Karpas-422 (cell line): ENCODE measurements at regions not wholly inside any gene's neighbourhood (a gene's known extent, or its start where the extent isn't known, plus 50 kb on each side); places are given as distances from the start of the nearest gene placed in this dataset.

Experiments used
- DNase-seq: peaks from one replicate; pipeline ENCODE4 v3.0.0-alpha.2; 2015
- H2AFZ ChIP-seq: fragments of 200-600 bp; sonication (generic); 2 replicates; pipeline ENCODE4 v1.6.1; 2014; ENCODE audit warnings: antibody characterized with exemption, low read length, mixed read lengths
- H3K27ac ChIP-seq: fragments of 200-600 bp; sonication (generic); 2 replicates; pipeline ENCODE4 v1.5.1; 2014; ENCODE audit warnings: mild to moderate bottlenecking, low read length, moderate library complexity
- H3K27me3 ChIP-seq: fragments of 200-600 bp; sonication (generic); 2 replicates; pipeline ENCODE4 v1.6.1; 2014; ENCODE audit warnings: low read length, mixed read lengths
- H3K36me3 ChIP-seq: fragments of 200-600 bp; sonication (generic); 2 replicates; pipeline ENCODE4 v1.6.1; 2014; ENCODE audit warnings: low read length, mixed read lengths; ENCODE audit not compliant: insufficient read depth
- H3K4me1 ChIP-seq: fragments of 200-600 bp; sonication (generic); 2 replicates; pipeline ENCODE4 v1.6.1; 2014; ENCODE audit warnings: mild to moderate bottlenecking, low read length, mixed read lengths
- H3K4me2 ChIP-seq: fragments of 200-600 bp; sonication (generic); 2 replicates; pipeline ENCODE4 v1.6.1; 2014; ENCODE audit warnings: low read length, low read depth, mild to moderate bottlenecking; ENCODE audit not compliant: poor library complexity, severe bottlenecking
- H3K4me3 ChIP-seq: fragments of 200-600 bp; sonication (generic); 2 replicates; pipeline ENCODE4 v1.5.1; 2014; ENCODE audit warnings: mild to moderate bottlenecking, antibody characterized with exemption, low read length, mixed read lengths
- H3K79me2 ChIP-seq: fragments of 200-600 bp; sonication (generic); 2 replicates; pipeline ENCODE4 v1.6.1; 2014; ENCODE audit warnings: mild to moderate bottlenecking, low read length, mixed read lengths
- H3K9ac ChIP-seq: fragments of 200-600 bp; sonication (generic); 2 replicates; pipeline ENCODE4 v1.6.0; 2014; ENCODE audit warnings: low read length
- H3K9me2 ChIP-seq: fragments of 200-600 bp; sonication (generic), shearing (Covaris generic); replicated peaks from 2 replicates; pipeline ENCODE4 v1.6.0; 2014; ENCODE audit warnings: mild to moderate bottlenecking, low read length, moderate library complexity; ENCODE audit not compliant: insufficient read depth
- H3K9me3 ChIP-seq: fragments of 300-700, 200-600 bp; sonication (generic); 2 replicates; pipeline ENCODE4 v1.6.1; 2014; ENCODE audit warnings: low read length, mixed read lengths
- H4K20me1 ChIP-seq: fragments of 200-600 bp; sonication (generic); 2 replicates; pipeline ENCODE4 v1.6.1; 2014; ENCODE audit warnings: mild to moderate bottlenecking, antibody characterized with exemption, low read length, low read depth; ENCODE audit not compliant: insufficient read depth

DNA sequence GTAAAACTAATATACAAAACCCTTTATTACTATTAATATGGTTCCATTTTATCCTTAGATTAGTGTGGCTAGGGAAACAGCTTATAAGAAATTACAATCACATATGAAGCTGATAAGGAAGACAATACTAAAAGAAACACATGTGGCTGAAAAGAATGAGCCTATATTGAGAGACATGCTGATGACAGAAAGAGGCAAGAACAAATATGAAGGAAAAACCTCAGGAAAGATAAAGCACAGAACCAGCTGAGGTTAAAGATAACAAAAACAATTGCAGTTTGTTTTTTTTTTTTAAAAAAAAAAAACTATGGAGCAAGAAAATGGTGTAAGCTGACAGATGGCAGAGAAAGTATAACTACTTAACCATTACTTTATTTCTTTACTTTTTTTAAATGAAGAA is 69.2 kb upstream of the OSBPL8 start:
- no peaks in the 10 kb centered on the region for H3K4me1 ChIP-seq
- H4K20me1 ChIP-seq = no peaks in the 10 kb centered on the region
- no peak overlapping the region for H3K9ac ChIP-seq
- H3K27ac ChIP-seq = no peak overlapping the region
- H3K79me2 ChIP-seq = no peaks in the 10 kb centered on the region
- H2AFZ ChIP-seq = no peak overlapping the region
- H3K4me2 ChIP-seq = no peak overlapping the region
- DNase-seq = no peak
- no peaks in the 10 kb centered on the region for H3K36me3 ChIP-seq
- no peaks in the 10 kb centered on the region for H3K9me3 ChIP-seq
- H3K9me2 ChIP-seq = no peaks in the 10 kb centered on the region
- H3K27me3 ChIP-seq = no peaks in the 10 kb centered on the region; the same call in 1 of the 2 replicates
- no peak overlapping the region for H3K4me3 ChIP-seq

GRCh38 chr12:76631741-76632140 is 72.2 kb upstream of the OSBPL8 start:
- Histone ChIP-seq H3K27ac (no peak overlapping the region), H4K20me1 (no peaks in the 10 kb centered on the region), H3K9me2 (no peaks in the 10 kb centered on the region), H3K4me2 (no peak overlapping the region), H3K27me3 (no peaks in the 10 kb centered on the region), H3K4me1 (no peaks in the 10 kb centered on the region), H3K9ac (no peak overlapping the region), H3K9me3 (no peaks in the 10 kb centered on the region), H3K79me2 (no peaks in the 10 kb centered on the region), H2AFZ (no peak overlapping the region), H3K36me3 (no peaks in the 10 kb centered on the region), H3K4me3 (no peak overlapping the region)
- no peak for DNase-seq

DNA sequence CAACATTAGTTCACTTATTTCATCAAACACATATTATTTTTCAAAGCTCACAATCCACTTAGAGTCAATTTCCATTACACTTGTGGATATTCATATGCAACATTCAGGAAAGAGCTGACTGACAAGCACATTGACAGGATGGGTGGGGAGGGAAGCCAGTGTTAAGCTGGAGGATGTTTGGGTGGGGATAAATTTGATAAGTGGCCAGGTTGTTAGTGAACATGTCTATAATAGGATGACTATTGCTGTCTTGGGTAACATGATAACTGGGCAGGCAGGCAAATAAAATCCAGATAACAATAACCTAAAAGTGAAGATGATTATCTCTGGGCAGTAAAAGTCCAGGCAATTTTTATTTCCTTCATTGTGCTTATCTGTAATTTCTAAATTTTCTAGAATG is 73.8 kb upstream of the OSBPL8 start:
- Histone ChIP-seq H3K4me3 (no peak overlapping the region), H2AFZ (no peak overlapping the region), H3K9me3 (no peaks in the 10 kb centered on the region), H3K27ac (no peak overlapping the region), H3K9ac (no peak overlapping the region), H3K9me2 (no peaks in the 10 kb centered on the region), H3K4me2 (no peak overlapping the region), H3K36me3 (no peaks in the 10 kb centered on the region), H3K4me1 (no peaks in the 10 kb centered on the region), H3K79me2 (no peaks in the 10 kb centered on the region), H4K20me1 (no peaks in the 10 kb centered on the region), H3K27me3 (no peaks in the 10 kb centered on the region)
- DNase-seq = no peak

DNA sequence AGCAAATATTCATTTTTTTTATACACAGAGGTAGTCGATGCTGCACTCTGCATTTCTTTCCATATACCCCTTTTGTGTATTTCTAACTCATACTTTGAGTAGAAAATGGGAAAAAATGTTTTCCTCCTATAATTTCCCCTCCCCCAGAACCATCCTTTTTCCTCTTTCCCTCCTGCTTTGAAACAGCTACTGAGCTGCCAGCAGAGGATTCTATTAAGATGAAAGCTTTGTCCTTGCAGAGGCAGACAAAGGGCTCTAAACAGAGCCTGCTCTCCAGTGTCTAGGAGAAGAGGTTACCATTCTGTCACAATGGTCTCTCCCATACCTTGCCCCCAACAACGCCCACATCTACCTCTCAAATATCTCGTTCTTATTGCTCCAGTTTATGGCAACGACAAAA is 74.6 kb upstream of the OSBPL8 start:
- Histone ChIP-seq H3K79me2 (no peaks in the 10 kb centered on the region), H3K4me3 (no peak overlapping the region), H3K9me2 (no peaks in the 10 kb centered on the region), H3K4me1 (no peaks in the 10 kb centered on the region), H4K20me1 (no peaks in the 10 kb centered on the region), H2AFZ (no peak overlapping the region), H3K27ac (no peak overlapping the region), H3K27me3 (no peaks in the 10 kb centered on the region), H3K4me2 (no peak overlapping the region), H3K36me3 (no peaks in the 10 kb centered on the region), H3K9me3 (no peaks in the 10 kb centered on the region), H3K9ac (no peak overlapping the region)
- DNase-seq = no peak

- Histone ChIP-seq H3K4me2 (no peak overlapping the region), H3K4me3 (no peak overlapping the region), H3K27me3 (no peaks in the 10 kb centered on the region)
Observed at GRCh38 chr12:76636121-76636692, 76.6 kb upstream of the OSBPL8 start.

DNA sequence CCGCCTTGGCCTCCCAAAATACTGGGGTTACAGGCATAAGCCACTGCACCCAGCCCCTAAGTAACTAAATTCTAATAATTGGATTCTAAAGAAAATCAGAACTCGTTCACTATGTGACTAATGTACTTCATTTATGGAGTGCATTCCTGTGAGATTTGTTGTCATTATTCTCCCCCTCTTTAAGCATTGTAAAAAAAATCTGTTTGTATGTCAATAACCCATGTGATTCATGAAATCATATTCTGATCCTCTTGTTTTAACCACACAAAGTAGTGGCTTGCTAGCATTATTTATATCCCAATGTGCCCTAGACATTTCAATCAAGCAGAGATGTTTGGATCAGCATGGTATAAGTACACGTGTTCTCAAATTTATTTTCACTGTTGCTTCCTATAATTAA is 78.2 kb upstream of the OSBPL8 start:
- DNase-seq = no peak
- H4K20me1 ChIP-seq = no peaks in the 10 kb centered on the region
- H3K27ac ChIP-seq = no peak overlapping the region
- no peaks in the 10 kb centered on the region for H3K9me3 ChIP-seq
- H3K79me2 ChIP-seq = no peaks in the 10 kb centered on the region
- H3K4me1 ChIP-seq = no peaks in the 10 kb centered on the region
- H3K27me3 ChIP-seq = no peaks in the 10 kb centered on the region
- H3K4me2 ChIP-seq = no peak overlapping the region
- no peak overlapping the region for H3K4me3 ChIP-seq
- no peaks in the 10 kb centered on the region for H3K36me3 ChIP-seq
- H2AFZ ChIP-seq = no peak overlapping the region
- no peak overlapping the region for H3K9ac ChIP-seq
- H3K9me2 ChIP-seq = no peaks in the 10 kb centered on the region

More at GRCh38 chr12:76636121-76636692, 76.6 kb upstream of the OSBPL8 start:
- DNase-seq = no peak
- Histone ChIP-seq H3K79me2 (no peaks in the 10 kb centered on the region), H3K9me2 (no peaks in the 10 kb centered on the region), H4K20me1 (no peaks in the 10 kb centered on the region), H3K9me3 (no peaks in the 10 kb centered on the region), H3K9ac (no peak overlapping the region), H3K27ac (no peak overlapping the region), H3K36me3 (no peaks in the 10 kb centered on the region), H3K4me1 (no peaks in the 10 kb centered on the region), H2AFZ (no peak overlapping the region)

- Histone ChIP-seq H3K4me3 (no peak overlapping the region), H3K9ac (no peak overlapping the region), H4K20me1 (no peaks in the 10 kb centered on the region), H2AFZ (no peak overlapping the region), H3K9me3 (no peaks in the 10 kb centered on the region), H3K4me1 (no peaks in the 10 kb centered on the region), H3K27ac (no peak overlapping the region), H3K4me2 (no peak overlapping the region), H3K27me3 (no peaks in the 10 kb centered on the region), H3K36me3 (no peaks in the 10 kb centered on the region), H3K9me2 (no peaks in the 10 kb centered on the region), H3K79me2 (no peaks in the 10 kb centered on the region)
- no peak for DNase-seq
Observed at GRCh38 chr12:76639646-76640045, 80.1 kb upstream of the OSBPL8 start.

DNA sequence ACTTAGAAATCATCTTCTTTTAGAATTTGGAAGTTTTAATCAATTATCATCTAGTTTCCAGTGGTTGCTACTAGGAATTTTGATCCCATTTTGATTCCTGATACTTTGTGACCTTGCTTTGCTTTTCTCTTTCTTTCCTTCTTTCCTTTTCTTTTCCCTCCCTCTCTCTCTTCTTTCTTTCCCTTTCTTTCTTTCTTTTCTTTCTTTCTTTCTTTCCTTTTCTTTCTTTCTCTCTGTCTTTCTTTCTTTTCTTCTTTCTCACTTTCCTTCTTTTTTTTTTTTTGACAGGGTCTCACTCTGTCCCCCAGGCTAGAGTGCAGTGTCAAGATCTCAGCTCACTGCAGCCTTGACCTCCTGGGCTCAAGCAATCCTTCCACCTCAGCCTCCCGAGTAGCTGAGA is 81.5 kb upstream of the OSBPL8 start:
- no peak overlapping the region for H3K4me2 ChIP-seq

DNA sequence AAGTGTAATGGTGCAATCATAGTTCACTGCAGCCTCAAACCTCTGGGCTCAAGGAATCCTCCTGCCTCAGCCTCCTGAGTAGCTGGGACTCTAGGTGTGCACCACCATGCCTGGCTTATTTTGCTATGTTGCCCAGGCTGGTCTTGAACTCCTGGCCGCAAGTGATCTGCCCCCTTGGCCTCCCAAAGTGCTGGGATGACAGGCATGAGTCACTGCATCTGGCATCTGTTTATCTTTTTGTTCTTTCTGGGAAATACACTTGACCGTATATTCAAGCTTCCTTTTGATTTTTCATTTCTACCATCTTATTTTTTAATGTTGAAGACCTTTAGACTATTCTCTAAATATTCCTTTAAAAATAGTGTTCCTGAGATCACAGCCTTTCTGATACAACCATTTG is 82.4 kb upstream of the OSBPL8 start:
- no peak for DNase-seq
- H3K27ac ChIP-seq = no peak overlapping the region
- H3K79me2 ChIP-seq = no peaks in the 10 kb centered on the region
- H3K36me3 ChIP-seq = no peaks in the 10 kb centered on the region
- H3K9me3 ChIP-seq = no peaks in the 10 kb centered on the region
- no peak overlapping the region for H3K4me2 ChIP-seq
- no peaks in the 10 kb centered on the region for H3K27me3 ChIP-seq
- H3K4me1 ChIP-seq = no peaks in the 10 kb centered on the region
- no peaks in the 10 kb centered on the region for H4K20me1 ChIP-seq
- H3K4me3 ChIP-seq = no peak overlapping the region
- no peak overlapping the region for H3K9ac ChIP-seq
- H2AFZ ChIP-seq = no peak overlapping the region
- H3K9me2 ChIP-seq = no peaks in the 10 kb centered on the region

More for the DNA sequence above, 81.5 kb upstream of the OSBPL8 start:
- no peaks in the 10 kb centered on the region for H3K36me3 ChIP-seq
- DNase-seq = no peak
- H4K20me1 ChIP-seq = no peaks in the 10 kb centered on the region
- no peaks in the 10 kb centered on the region for H3K9me3 ChIP-seq
- no peak overlapping the region for H3K4me3 ChIP-seq
- no peaks in the 10 kb centered on the region for H3K27me3 ChIP-seq
- H3K79me2 ChIP-seq = no peaks in the 10 kb centered on the region
- H3K9ac ChIP-seq = no peak overlapping the region
- no peaks in the 10 kb centered on the region for H3K9me2 ChIP-seq
- no peaks in the 10 kb centered on the region for H3K4me1 ChIP-seq
- H3K27ac ChIP-seq = no peak overlapping the region
- no peak overlapping the region for H2AFZ ChIP-seq
